HUDEP-2 (cell line): ENCODE measurements at regions not wholly inside any gene's neighbourhood (a gene's known extent, or its start where the extent isn't known, plus 50 kb on each side); places are given as distances from the start of the nearest gene placed in this dataset.

Experiments
- DNase-seq, 76 experiments: peaks; one replicate each; lab custom pipeline; 2025; ENCODE audit not compliant: unreplicated experiment in 76 of 76; lab: John Stamatoyannopoulos, UW

DNA sequence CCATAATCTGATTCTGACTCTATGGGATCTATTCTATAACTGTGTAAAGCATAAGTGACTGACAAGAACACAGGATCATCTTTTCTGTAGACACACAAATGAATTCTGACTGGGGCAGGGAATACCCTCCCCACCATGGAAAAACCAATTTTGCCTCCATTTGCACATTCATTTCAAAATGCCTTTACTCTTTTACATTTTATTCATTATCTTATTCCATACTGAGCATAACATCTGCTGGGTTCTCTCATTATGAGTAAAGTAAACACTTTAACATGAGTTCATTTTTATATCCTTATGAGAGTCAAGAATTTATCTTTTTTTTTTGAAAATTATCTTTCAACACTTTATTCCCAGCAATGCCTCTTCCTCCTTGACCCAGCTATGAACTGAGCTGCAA lies 163.5 kb downstream of the RNF152 start:
- DNase-seq = no peak

DNA sequence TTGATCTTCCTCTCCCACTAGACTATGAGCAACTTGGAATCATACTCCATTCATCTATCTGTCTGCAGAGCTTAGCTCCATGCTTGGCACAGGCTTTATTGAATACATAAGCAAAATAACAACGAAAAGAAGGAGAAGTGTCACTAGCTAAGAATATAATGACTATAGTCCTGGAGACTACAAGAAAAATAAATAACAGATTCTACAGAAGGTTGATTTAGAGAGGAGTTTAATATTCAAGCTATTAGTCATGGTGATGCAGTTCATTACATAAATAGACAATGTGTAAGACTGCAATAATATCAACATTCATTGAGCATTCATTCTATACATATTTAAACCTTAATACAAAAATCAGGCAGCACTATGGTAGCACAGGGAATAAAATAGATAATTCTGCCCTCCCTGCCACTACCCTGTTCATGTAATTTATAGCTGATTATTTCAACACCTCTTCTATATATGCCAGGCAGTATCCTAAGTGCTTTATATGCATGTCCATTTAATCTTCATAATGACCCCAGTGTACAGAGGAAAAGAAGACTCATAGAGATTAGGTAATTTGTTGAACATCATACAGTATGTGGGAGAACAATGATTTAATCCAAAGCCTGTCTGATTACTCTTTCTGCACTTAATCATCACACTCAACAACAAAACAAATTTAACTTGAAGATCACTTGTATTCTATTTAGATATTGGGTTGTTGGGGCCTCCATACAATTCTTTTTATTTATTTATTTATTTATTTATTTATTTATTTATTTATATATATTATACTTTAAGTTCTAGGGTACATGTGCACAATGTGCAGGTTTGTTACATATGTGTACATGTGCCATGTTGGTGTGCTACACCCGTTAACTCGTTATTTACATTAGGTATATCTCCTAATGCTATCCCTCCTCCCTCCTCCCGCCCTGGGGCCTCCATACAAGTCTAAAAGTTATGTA lies 165.3 kb downstream of the RNF152 start:
- no peak for DNase-seq

DNA sequence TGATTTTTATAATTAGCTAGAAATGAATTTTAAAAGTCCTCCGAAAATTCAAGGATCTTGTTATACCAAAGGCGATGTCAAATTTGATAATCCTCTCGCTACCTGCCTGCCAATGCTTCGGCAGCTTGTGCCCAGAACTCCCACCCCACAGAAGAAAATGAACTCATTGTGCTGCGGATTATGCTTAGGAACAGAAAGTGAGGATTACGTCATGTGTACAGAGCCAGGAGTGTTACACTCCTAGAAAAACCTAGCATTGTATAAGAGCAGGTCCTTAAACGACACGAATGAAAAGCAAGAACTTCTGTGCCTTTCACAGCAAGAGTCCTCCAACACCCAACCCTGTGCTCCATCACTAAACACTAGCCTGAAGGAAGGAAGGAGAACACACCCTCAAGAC lies 168.3 kb downstream of the RNF152 start:
- DNase-seq = no peak

DNA sequence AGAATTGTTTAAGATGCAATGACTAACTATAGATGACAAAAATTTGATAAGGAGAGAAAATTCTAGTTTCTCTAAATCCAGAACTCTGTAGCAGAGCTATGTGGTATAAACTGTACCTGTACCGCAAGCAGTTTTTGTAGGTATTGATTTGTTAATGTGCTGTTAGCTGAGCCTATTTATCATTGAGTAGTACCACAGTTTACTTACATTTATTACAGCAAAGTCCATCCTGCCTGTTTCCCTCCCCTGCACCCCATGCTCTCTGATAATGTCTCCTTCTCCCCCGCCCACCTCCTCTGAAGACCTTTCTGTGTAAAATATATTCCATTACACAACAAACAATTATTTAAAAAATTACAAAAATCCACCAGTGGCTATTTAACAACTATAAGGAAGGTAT lies 170.6 kb downstream of the RNF152 start:
- no peak for DNase-seq

DNA sequence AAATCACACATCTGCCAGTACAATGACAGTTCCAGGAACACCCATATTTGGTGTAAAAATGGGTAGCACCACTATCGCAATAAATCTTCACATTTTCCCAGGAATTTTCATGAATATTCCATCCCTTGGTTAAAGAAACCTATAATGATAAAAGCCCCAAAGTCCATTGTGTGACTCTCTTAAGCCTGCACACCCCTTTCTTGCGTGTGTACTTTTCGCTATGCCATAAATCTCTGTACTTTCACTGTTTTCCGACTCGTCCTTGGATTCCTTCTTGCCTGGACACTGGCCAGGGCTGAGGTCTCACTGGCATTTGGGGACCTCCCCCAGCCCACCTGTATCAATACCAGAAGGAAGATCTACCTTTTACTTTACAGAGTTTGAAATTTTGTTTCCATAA lies 172.3 kb downstream of the RNF152 start:
- no peak for DNase-seq

DNA sequence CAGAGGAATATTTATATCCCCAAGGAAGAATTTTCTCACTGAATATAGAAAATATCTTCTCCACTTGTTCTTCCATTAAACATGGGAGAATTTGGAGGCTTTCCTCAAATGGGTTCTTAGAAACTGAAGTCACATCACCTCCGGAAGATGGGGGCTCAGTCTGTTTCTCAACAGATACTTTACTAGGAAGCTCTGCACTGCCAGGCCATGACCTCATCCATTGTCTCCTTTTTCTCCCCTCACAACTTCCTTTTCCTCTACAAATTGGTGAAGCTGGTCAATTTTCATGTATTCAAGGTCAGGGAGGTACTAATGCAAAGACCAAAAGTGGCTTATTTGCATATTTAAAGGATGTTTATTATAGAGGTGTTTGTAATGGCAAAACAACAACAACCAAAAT lies 173.1 kb downstream of the RNF152 start:
- no peak for DNase-seq

DNA sequence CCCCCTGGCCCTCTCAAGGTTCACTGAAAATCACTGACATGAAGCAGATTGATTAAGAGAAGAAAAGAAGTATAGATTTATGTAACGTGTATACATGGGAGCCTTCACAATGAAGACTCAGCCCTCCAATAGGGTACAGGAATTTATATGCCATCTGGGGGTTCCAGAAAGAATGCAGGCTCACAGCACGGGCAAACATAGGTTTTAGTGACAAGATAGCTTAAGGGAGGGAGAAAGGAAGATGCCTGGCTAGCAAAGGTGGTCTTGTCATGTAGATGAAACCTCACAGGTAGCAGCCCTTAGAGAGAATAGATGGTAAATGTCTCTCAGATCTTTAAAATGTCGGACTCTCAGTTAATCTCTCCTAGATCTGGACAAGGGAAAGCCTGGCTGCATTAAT lies 173.9 kb downstream of the RNF152 start:
- no peak for DNase-seq

DNA sequence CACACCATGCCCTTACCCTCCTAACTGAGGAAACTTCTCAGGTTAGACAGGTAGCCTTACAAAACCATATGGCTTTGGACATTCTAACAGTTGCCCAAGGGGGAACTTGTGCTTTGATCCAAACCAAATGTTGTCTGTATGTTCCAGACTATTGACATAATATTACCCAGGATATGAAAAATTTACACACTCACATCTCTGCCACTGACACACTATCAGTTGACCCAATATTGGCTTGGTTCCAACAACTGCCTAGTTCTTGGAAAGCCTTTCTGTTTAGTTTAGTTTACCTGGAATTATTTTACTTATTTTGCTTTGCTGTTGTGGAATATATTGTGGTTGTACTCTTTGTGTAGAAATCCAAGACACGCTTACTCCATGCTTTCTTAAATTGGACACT lies 178.4 kb downstream of the RNF152 start:
- DNase-seq = peak in 1 of 76 experiments; percentile 5

DNA sequence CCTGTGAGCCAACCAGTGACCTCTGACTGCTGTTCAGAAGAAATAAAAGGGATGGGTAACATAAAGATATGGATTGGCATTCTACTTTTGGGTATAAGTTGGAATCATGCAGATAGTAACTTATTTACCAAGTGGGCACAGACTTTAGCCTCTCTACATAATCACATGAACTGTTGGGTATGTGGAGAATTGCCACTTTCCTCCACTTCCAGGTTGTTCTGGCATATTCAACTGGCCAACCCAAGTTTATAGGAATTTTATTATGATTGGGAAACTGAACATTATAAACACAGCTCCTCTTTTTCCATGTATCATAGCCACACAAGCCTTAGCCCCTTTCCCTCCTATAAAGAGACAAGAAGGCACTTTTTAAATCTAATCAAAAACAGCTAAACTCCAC lies 179.3 kb downstream of the RNF152 start:
- no peak for DNase-seq

DNA sequence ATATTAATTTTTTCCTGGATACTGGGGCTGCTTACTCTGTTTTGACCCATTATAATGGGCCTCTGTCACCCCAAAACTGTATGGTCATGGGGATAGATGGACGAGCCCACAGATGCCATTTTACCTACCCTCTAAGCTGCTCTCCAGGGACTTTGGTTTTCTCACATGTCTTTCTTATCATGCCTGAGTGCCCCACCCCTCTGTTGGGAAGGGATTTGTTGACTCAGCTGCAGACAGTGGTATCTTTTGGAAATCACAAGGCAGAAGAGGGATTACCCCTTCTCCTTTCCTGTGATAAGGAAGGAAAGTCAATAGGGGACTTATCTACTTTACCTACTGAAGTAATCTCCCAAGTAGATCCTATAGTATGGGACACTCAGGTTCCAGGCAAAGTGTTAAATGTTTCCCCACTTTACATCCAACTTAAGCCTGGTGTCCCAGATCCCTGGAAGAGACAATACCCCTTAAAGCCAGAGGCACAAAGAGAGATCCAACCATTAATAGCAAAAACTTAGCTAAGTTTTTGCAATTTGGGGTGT lies 182.7 kb downstream of the RNF152 start:
- no peak for DNase-seq

DNA sequence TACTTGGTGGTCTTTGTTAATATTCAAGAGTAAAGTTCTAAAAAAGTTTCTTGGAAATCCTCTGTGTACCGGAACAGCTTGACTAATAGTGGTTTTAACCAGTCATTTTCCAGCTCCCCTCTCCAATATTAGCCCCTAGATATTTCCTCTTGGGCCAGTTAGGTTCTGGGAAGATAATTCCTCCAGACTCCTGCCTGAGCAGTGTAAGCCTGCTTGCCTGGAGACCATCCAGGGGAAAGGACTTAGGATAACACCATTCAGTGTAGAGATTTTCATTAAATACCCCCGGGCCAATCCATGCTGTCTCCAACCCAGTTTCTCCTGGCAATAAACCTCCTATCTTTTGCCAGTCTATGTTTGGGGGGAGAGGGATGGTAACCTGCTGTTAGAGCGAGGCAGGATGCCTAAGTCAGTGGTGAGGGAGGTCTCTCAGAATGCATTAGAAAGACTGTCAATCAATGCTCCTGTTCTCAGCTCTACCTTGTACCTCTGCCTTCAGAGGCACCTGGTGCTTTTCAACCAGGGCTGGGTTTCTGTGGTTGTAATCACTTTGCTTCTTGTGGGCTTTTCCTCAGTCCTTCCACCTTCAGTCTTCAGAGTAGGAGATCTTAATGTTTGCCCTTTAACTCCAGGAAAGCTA lies 186.4 kb downstream of the RNF152 start:
- DNase-seq = no peak

DNA sequence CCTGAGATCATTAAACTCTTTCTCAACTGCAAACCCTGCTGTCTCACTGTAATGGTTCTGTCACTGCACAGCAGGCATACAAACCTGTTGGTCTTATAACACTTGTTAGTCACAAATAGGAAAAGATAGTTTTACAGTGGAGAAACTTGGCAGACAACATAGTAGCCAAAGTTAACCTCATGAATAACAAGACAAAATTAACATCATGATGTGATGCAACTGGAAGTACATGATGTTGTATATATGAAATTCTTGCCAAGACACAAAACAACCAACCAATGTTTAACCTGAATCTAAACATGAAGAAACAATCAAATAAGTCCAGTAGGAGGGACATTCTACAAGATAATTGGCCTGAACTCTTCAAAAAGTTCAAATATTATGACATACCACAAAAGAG lies 189.3 kb downstream of the RNF152 start:
- no peak for DNase-seq

DNA sequence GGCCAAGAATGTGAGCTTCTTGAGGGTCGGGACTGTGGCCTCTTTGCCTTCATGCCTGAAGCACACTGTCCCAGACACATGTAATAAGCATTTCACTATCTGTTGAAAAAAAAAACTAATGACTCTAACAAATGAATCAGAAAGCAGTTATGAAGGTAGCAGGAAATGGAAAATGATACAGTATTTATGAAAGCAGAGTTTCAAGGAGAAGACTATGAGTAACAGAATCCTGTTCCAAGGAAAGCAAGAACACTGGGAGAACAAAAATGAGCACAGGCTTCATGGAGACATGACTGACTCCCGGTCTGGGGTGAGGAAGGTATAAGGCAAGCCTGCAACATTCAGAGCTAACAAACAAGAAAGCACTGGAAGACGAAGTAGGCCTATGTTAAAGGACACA lies 190.8 kb downstream of the RNF152 start:
- no peak for DNase-seq

DNA sequence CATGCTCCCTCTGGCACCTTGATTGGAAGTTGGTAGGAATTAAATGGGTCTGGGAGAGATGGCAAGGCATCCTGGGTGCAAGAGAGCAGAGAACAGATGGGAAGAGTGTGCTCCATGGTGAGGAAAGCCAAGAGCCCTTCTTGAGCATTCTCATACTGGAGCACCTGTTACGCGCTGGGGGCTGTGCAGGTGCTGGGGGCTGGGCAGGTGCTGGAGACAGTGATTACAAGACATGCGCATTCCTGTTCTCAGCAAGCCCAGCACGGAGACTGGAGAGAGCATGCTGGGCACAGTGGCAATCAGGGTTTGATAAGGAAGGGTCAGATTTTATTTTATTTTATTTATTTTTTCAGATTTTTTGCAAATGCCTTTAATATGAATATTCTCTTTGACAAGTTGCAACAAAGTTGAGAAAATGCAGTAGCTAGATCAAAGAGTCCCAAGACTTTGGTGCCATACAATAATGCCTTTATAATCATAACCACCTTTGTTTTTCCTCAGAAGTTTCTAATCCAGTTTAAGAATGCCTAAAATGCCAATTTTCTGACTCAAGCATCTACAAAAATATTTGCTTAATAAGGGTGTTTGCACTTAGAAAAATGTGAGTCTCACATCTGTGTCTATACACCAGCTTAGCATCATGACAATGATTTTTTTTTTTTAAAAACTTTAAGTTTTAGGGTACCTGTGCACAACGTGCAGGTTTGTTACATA lies 193.3 kb downstream of the RNF152 start:
- no peak for DNase-seq

DNA sequence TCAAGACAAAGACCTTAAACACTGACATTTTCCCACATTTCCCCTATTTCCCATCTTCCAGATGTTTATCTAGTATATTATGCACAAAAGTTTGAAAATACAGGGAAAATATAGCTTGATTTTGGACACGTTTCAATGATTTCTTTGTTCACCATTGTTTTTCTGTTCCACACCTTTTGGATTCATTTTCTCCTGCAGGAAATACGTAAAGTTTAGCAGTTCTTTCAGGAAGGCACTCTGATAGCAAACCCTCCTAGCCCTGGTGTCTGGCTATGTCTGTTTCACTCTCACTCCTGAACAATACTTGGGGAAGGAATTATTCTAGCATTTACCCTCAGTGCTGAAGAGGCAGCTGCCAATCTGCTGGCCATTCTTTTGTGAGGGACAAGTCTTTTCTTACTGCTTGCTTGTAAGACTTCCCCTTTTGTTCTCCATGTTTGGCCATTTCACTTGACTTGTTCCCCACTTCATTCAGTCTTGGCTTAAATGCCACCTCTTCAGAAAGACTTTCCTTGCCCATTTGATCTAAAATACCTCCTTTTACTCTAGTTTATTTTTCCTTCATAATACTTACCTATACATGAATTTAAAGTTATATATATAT lies 195.4 kb downstream of the RNF152 start:
- DNase-seq = no peak

DNA sequence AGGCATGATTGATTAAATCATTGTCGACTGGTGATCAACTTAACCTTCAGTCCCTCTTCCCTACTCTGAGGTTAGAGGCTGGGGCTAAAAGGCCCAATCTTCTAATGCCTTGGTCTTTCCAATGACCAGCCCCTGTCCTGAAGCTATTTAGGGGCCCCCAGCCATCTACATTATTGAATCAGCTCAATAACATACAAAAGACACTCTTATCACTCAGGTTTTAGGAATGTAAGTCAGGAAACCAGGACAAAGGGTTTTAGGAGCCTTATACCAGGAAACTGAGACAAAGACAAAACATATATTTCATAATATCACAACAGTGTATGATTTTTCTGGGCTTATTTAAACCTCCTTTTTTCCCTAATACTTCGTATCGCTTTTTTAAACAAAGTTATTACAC lies 198.6 kb downstream of the RNF152 start:
- no peak for DNase-seq

DNA sequence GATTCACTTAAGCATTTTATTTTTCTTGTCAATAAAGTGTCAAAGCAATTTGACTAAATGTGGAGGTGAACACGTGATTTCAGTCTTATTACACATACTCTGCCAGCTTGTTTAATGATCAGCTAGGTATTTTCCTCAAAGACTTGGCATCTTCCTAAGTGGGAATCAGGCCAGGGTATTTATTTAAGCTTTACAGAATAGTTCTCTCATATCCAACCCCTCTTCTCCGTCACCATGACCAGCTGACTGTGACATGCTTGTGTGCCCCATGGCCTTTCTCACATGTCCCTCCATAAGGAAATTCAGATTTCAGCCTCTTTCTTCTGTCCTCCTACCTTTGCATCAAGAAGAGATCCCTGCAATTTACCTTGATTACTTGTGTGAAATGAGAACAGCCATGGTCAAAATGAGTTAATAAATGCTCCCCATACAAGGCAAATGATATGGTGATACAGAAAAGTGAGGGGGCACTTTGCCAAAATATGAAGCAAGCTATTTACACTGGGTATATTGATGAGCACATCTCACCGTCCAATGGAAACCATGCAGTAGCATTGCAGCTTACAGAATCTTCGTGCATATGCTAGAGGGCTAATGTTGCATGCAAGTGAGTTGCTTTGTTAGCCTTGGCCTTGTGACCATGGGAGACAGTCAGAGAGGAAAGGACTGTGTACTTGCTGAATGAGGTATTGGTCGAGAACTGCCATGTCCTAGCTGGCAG lies 202.2 kb downstream of the RNF152 start:
- no peak for DNase-seq

DNA sequence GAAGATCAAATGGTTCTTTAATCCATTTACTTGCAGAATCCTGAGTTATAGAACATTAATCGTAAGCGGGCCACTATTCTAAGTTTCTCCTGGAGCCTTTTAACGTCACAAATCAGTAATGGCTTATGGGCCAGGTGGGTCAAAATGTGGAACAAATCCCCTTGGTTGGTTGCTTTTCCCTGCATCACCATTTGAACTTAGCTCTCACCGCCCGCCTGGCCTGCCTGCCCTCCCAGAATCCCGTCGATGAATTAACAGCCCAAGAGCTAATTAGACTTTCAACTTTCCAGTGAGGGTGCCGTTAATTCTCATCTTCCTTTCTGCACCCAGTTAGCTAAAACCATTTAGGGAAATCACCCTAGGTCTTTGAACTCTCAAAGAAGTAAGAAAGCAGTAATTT lies 205.5 kb downstream of the RNF152 start:
- DNase-seq = no peak

DNA sequence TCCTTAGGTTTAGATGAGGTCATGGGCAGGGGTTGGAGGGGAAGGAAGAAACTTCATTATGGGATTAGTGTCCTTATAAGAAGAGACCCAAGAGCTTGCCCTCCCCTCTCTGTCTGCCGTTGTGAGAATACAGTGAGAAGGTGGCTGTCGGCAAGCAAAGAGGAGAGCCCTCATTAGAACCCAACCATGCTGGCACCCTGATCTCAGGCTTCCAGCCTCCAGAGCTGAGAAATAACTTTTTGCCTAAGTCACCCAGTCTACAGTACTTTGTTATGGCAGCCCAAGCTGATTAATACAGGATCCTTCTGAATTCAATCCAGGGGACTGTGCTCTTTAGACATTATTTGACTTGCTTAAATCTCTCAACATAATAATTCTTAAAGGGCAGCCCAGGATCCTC lies 209.0 kb downstream of the RNF152 start:
- DNase-seq = no peak

DNA sequence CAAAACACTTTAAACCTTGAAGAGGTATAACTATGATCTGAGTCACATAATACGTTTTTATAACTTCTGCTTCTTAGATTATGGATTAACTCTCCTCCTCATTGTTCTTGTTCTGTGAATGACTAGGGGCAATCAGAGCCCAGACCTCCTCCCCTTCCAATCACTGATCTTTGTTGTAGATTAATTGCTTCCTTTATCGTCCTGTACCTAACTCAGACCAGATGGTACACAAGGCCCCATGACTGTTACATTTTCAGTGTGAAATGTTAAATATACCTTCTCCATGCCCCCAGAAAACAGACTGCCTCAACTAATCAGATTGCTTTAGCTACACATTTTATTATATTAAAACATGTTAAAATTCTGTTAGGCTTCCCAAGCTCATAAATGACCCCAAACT lies 211.7 kb downstream of the RNF152 start:
- DNase-seq = no peak
